ENCODE measurements at regions not wholly inside any gene's neighbourhood (a gene's known extent, or its start where the extent isn't known, plus 50 kb on each side); places are given as distances from the start of the nearest gene placed in this dataset.

- no peak for DNase-seq
- in situ Hi-C loops (cut with MboI; ENCODE audit: low sequenced_read_pairs in 4 of 4), result no loop called here
- ATAC-seq, result no peak
- no peaks in the 10 kb centered on the region for H3K9me3 ChIP-seq
- TF ChIP-seq POLR2A (IDR thresholded peaks at IDR 0.05) (no peak), CTCF (IDR thresholded peaks at IDR 0.05 in 4 of 5, conservative IDR thresholded peaks at IDR 0.05 in 1 of 5) (no peak)
- H3K4me1 ChIP-seq, result no peaks in the 10 kb centered on the region
- no peaks in the 10 kb centered on the region for H3K36me3 ChIP-seq
- no peaks in the 10 kb centered on the region for H3K27me3 ChIP-seq
- no peak overlapping the region for H3K27ac ChIP-seq
- H3K4me3 ChIP-seq, result no peak overlapping the region
- intact Hi-C loops (cut with DNase I; ENCODE audit: low total_unique reads), result no loop called here
Measured at GRCh38 chr5:107766972-107767371, 96.2 kb upstream of the EFNA5 start.

GRCh38 chr5:107766439-107766838 lies 95.7 kb upstream of the EFNA5 start:
- in situ Hi-C loops (cut with MboI; ENCODE audit: low sequenced_read_pairs in 4 of 4), result no loop called here
- Histone ChIP-seq H3K36me3 (no peaks in the 10 kb centered on the region), H3K4me1 (no peaks in the 10 kb centered on the region), H3K27me3 (no peaks in the 10 kb centered on the region), H3K4me3 (no peak overlapping the region), H3K9me3 (no peaks in the 10 kb centered on the region), H3K27ac (no peak overlapping the region)
- no peak for DNase-seq
- intact Hi-C loops (cut with DNase I; ENCODE audit: low total_unique reads), result no loop called here
- no peak for TF ChIP-seq CTCF (IDR thresholded peaks at IDR 0.05 in 4 of 5, conservative IDR thresholded peaks at IDR 0.05 in 1 of 5)
- TF ChIP-seq POLR2A (IDR thresholded peaks at IDR 0.05), result no peak
- ATAC-seq, result no peak

GRCh38 chr5:107765805-107766063 lies 95.0 kb upstream of the EFNA5 start:
- H3K4me1 ChIP-seq, result no peaks in the 10 kb centered on the region
- in situ Hi-C loops (cut with MboI; ENCODE audit: low sequenced_read_pairs in 4 of 4), result no loop called here
- DNase-seq, result no peak
- no peak overlapping the region for H3K4me3 ChIP-seq
- H3K36me3 ChIP-seq, result no peaks in the 10 kb centered on the region
- no peaks in the 10 kb centered on the region for H3K27me3 ChIP-seq
- no peak for TF ChIP-seq POLR2A (IDR thresholded peaks at IDR 0.05)
- TF ChIP-seq CTCF (IDR thresholded peaks at IDR 0.05 in 4 of 5, conservative IDR thresholded peaks at IDR 0.05 in 1 of 5), result no peak
- H3K9me3 ChIP-seq, result no peaks in the 10 kb centered on the region
- H3K27ac ChIP-seq, result no peak overlapping the region
- ATAC-seq, result no peak
- intact Hi-C loops (cut with DNase I; ENCODE audit: low total_unique reads), result no loop called here

- TF ChIP-seq POLR2A (IDR thresholded peaks at IDR 0.05) (no peak), CTCF (IDR thresholded peaks at IDR 0.05 in 4 of 5, conservative IDR thresholded peaks at IDR 0.05 in 1 of 5) (no peak)
- ATAC-seq, result no peak
Measured at GRCh38 chr5:107764976-107765804, 94.5 kb upstream of the EFNA5 start.

GRCh38 chr5:107764282-107764681 lies 93.5 kb upstream of the EFNA5 start:
- Histone ChIP-seq H3K36me3 (no peaks in the 10 kb centered on the region), H3K4me1 (no peaks in the 10 kb centered on the region), H3K27ac (no peak overlapping the region), H3K9me3 (no peaks in the 10 kb centered on the region), H3K4me3 (no peak overlapping the region), H3K27me3 (no peaks in the 10 kb centered on the region)
- DNase-seq (no peak), ATAC-seq (no peak)
- in situ Hi-C loops (cut with MboI; ENCODE audit: low sequenced_read_pairs in 4 of 4), result no loop called here
- TF ChIP-seq POLR2A (IDR thresholded peaks at IDR 0.05), result no peak
- no peak for TF ChIP-seq CTCF (IDR thresholded peaks at IDR 0.05 in 4 of 5, conservative IDR thresholded peaks at IDR 0.05 in 1 of 5)
- intact Hi-C loops (cut with DNase I; ENCODE audit: low total_unique reads), result no loop called here

More at GRCh38 chr5:107764976-107765804, 94.5 kb upstream of the EFNA5 start:
- no peaks in the 10 kb centered on the region for H3K36me3 ChIP-seq
- no peak overlapping the region for H3K27ac ChIP-seq
- intact Hi-C loops (cut with DNase I; ENCODE audit: low total_unique reads) (no loop called here), in situ Hi-C loops (cut with MboI; ENCODE audit: low sequenced_read_pairs in 4 of 4) (no loop called here)
- no peaks in the 10 kb centered on the region for H3K27me3 ChIP-seq
- H3K4me1 ChIP-seq, result no peaks in the 10 kb centered on the region
- DNase-seq, result no peak
- H3K4me3 ChIP-seq, result no peak overlapping the region
- H3K9me3 ChIP-seq, result no peaks in the 10 kb centered on the region
